OCI-LY1 (cell line): ENCODE measurements at regions not wholly inside any gene's neighbourhood (a gene's known extent, or its start where the extent isn't known, plus 50 kb on each side); places are given as distances from the start of the nearest gene placed in this dataset.

Experiments used
- CTCF ChIP-seq: fragments of 200-600 bp; sonication (generic), shearing (Covaris generic); IDR thresholded peaks from 2 replicates; pipeline ENCODE4 v1.5.1; 2017; ENCODE audit warnings: mild to moderate bottlenecking, antibody characterized with exemption, low read length, moderate library complexity, mixed read lengths
- EZH2 ChIP-seq: fragments of 200-600 bp; sonication (generic), shearing (Covaris generic); IDR thresholded peaks from 2 replicates; pipeline ENCODE4 v1.8.0; 2017; ENCODE audit warnings: borderline replicate concordance, mixed run types, mild to moderate bottlenecking, antibody characterized with exemption, low read length, moderate library complexity, mixed read lengths

- TF ChIP-seq EZH2 (no peak), CTCF (no peak)
These were observed 68.0 kb upstream of the RIOK3 start for GRCh38 chr18:23384778-23385736.
